AG10803 (cell line): ENCODE measurements at regions not wholly inside any gene's neighbourhood (a gene's known extent, or its start where the extent isn't known, plus 50 kb on each side); places are given as distances from the start of the nearest gene placed in this dataset.

Experiments
- DNase-seq: peaks from one replicate; pipeline ENCODE4 v3.0.0; 2010; ENCODE audit warnings: low read depth
- H3K4me3 ChIP-seq: 2 replicates; pipeline ENCODE4 v1.5.1; 2011; ENCODE audit warnings: mild to moderate bottlenecking, low read length, control low read depth
- TF ChIP-seq, protein P1 (sequence below): conservative IDR thresholded peaks from 2 replicates; pipeline ENCODE4 v1.5.1; 2011; ENCODE audit warnings: mild to moderate bottlenecking, low read length, control low read depth, inconsistent platforms

- TF ChIP-seq, protein P1, sequence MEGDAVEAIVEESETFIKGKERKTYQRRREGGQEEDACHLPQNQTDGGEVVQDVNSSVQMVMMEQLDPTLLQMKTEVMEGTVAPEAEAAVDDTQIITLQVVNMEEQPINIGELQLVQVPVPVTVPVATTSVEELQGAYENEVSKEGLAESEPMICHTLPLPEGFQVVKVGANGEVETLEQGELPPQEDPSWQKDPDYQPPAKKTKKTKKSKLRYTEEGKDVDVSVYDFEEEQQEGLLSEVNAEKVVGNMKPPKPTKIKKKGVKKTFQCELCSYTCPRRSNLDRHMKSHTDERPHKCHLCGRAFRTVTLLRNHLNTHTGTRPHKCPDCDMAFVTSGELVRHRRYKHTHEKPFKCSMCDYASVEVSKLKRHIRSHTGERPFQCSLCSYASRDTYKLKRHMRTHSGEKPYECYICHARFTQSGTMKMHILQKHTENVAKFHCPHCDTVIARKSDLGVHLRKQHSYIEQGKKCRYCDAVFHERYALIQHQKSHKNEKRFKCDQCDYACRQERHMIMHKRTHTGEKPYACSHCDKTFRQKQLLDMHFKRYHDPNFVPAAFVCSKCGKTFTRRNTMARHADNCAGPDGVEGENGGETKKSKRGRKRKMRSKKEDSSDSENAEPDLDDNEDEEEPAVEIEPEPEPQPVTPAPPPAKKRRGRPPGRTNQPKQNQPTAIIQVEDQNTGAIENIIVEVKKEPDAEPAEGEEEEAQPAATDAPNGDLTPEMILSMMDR, result no peak
- no peak for DNase-seq
- H3K4me3 ChIP-seq, result no peak overlapping the region
Observed at GRCh38 chr11:19480540-19480939, 232.1 kb upstream of the NAV2 start.

- DNase-seq, result no peak
- no peak overlapping the region for H3K4me3 ChIP-seq
- TF ChIP-seq, protein P1, result no peak
Observed at GRCh38 chr11:19478891-19479290, 233.7 kb upstream of the NAV2 start.

DNA sequence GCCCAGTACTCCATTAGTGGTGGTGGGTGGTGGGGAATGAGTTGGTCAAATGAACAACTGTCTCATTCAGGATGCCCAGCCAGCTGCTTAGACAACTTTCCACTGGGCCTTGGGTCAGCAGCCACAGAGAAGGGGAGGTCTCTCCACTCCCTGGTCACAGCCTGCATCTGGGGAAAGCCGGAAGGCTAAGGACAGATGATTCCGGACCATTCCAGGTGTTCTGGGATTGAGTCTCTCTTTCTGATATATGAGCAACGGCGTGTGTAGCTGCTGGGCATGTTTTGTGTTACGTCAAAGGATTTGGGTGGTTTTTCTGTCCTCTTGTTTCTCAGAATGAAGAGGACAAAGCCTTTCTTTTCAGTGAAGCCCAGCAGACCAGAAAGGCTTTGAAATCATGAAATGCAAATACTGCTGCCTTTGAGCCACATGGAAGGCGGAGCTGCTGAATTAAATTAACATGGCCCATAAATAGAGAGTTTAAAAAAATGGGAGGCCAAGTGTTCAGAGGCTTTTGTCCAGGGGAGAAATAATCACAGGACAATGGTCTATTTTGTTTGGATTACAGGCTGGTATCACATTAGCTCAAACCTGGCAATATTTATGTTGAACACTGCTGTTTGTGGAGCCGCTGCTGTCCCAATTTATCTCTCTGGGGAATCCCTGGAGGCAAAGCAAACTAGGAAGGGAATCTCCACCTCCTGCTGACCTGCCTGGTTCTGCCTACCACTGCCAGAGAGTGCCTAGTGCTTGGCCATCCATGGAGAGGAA lies 234.4 kb upstream of the E2F8 start:
- no peak overlapping the region for H3K4me3 ChIP-seq
- TF ChIP-seq, protein P1, result no peak
- DNase-seq, result no peak

- DNase-seq, result no peak
- H3K4me3 ChIP-seq, result no peak overlapping the region
- TF ChIP-seq, protein P1, result no peak
Observed at GRCh38 chr11:19474211-19474610, 233.5 kb upstream of the E2F8 start.

GRCh38 chr11:19472679-19473078 lies 231.9 kb upstream of the E2F8 start:
- TF ChIP-seq, protein P1, result no peak
- peak; percentile 15 for DNase-seq
- no peak overlapping the region for H3K4me3 ChIP-seq

GRCh38 chr11:19467904-19468303 lies 227.2 kb upstream of the E2F8 start:
- no peak for DNase-seq
- no peak overlapping the region for H3K4me3 ChIP-seq
- TF ChIP-seq, protein P1, result no peak

DNA sequence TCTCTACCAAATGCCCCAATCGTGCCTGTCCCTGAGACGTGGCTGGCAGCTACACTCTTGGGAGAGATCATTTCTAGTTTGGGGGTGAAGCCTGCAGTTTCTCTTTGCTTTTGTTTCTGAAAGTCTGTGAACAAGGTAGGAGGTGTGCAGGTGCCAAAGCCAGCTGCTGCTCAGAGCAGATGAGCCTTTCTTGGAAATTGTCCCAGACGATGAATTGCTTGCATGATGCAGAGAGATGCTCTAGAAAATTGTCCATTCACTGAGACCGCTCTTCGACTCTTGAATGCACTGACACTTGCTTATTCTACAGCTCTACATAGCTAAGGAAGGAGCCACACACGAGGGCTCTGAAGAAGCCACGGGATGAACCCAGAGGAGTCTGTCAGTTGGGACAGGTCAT lies 225.6 kb upstream of the E2F8 start:
- TF ChIP-seq, protein P1, result no peak
- DNase-seq, result no peak
- no peak overlapping the region for H3K4me3 ChIP-seq
